GM18867 (cell line): ENCODE measurements at regions not wholly inside any gene's neighbourhood (a gene's known extent, or its start where the extent isn't known, plus 50 kb on each side); places are given as distances from the start of the nearest gene placed in this dataset.

Experiments
- ATAC-seq: cut with Tn5 transposase; IDR thresholded peaks from one replicate; pipeline ENCODE4 v1.9.1; 2021; ENCODE audit warnings: mild to moderate bottlenecking, moderate library complexity; ENCODE audit not compliant: unreplicated experiment

DNA sequence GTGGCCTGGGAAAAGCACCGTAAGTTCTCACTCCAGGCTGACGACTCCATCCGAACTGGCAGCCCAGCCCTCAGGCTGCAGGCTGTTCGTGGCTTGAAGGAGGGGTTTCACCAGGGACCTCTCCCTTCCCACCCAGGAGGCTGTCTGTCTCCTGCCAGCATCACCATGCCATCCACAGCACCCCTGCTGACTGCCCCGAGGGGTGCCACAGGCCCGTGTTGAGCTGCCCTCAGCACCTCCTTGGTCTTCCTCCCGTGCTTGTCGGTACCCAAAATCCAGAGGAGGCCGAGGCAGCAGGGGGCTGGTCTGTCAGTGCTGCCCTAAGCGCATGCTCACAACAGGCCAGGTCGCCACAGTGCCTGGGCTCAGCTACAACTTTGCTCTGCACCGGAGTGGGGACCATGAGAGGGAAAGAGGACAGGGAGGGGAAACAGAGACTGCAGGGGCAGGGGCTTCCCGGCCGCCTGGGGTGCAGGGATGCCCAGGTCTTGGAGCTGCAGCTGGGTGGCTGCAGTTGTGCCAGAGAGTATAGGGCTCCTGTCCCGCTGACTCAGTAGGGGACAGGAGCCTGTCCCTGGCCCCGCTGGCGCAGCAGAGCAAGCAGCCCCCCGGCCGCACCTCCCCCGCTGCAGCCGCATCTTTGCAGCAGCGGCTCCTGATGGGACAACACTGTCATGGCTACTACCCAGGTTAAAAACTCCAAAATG is 963.7 kb upstream of the CRIM1 start:
- ATAC-seq, result no peak

- ATAC-seq, result no peak
Observed at GRCh38 chr2:35378791-35379190, 976.8 kb upstream of the CRIM1 start.

DNA sequence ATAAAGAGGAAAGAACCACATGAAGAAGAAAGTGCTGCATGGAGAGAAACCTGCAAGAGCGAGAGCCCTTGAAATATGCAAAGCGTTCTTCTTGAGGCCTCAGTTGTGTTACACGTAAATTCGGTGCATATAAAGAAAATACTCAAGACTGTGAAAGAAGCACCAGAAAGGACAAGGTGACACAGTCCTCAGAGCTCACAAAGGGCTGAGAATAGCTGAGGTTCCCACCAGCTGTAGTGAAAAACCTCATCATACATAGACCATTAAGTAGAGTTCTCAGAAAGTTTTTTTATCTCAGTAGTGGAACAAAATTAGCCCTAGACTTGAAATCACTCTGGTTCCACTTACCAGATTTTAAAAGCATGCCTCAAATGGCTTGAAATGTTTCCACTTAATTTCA is 980.7 kb upstream of the CRIM1 start:
- no peak for ATAC-seq

GRCh38 chr2:35365859-35366258 is 989.7 kb upstream of the CRIM1 start:
- no peak for ATAC-seq

- no peak for ATAC-seq
Observed at GRCh38 chr2:35356332-35356731, 999.2 kb upstream of the CRIM1 start.

- no peak for ATAC-seq
Observed at GRCh38 chr2:35355056-35355455, 1000.5 kb upstream of the CRIM1 start.

DNA sequence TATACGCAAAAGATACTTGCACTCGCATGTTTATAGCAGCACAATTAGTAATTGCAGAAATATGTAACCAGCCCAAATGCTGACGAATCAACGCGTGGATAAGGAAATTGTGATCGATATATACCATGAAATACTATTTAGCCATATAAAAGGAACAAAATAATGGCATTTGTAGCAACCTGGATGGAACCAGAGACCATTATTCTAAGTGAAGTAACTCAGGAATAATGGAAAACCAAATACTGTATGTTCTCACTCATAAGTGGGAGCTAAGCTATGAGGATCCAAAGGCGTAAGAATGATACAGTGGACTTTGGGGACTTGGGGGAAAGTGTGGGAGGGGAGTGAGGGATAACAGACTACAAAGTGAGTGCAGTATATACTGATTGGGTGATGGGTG is 1008.0 kb upstream of the CRIM1 start:
- ATAC-seq, result no peak

DNA sequence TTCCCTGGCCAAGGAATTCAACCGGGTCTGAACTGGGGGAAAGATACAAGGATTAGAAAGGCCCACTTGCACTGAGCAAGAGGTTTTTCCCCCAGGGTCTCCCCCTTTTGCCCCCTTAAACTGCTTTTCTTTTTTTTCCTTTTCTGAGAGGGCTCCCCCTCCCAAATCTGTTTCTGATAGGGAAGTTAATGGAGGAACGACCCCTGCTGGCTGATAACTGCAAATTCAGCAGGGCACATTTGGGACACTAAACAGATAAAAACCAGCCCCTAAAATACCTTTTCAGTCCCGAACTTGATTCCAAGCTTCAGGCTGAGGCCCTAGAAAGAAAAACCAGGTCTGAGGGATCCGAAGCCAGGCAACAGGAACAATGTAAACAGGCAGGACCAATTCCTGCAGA is 1012.4 kb upstream of the CRIM1 start:
- ATAC-seq, result peak; percentile 40

- no peak for ATAC-seq
Observed at GRCh38 chr2:35339211-35339610, 1016.4 kb upstream of the CRIM1 start.

DNA sequence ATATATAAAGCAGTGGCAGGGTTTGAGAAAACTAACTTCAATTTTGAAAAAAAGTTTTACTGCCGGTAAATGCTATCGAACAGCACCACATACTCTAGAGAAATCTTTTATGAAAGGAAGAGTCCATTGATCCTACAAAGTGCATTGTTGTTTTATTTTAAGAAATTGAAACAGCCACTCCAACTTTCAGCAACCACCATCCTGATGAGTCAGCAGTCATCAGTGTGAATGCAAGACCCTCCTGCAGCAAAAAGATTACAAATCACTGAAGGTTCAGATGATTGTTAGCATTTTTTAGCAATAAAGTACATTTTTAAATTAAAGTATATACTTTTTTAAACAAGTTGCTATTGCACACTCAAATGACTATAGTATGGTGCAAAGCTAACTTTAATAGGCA is 1017.7 kb upstream of the CRIM1 start:
- no peak for ATAC-seq

- no peak for ATAC-seq
Observed at GRCh38 chr2:35314049-35314448, 1041.5 kb upstream of the CRIM1 start.

DNA sequence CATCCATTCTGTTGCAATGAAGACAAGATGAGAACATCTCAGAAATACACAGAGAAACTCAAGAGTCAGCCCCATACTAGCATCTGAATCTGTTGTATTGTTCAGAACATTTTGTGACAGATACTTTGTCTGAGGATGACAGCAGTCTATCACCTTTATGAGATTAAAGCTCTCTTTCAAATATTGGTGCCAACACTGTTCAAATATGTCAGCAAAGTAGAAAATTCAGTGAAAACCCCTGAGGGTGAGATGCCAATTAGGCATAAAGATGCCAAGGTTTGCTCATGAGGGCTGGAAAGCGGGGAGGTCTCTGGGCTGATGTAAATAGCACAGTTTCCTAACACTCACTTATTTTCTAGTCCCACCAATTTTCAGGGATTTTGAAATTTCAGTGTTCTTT is 1054.2 kb upstream of the CRIM1 start:
- ATAC-seq, result no peak

- ATAC-seq, result no peak
Observed at GRCh38 chr2:35298493-35298892, 1057.1 kb upstream of the CRIM1 start.

DNA sequence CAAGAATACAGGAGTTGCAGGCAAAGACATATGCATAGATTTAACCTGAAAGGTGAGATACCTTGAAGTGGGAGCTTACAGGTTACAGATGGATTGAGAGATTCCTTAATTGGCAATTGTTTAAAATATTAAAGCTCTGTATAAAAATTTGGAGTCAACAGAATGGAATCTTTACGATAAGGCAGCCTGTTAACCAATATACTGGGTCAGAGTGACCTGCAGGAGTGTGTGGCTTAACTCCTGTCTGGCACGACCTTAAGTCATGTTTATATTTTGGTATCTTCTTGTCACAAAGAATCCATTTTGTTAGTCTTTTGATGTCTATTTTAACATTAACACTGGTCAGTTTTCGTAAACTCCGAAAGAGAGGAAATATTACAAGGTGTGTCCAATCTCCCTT is 1058.2 kb upstream of the CRIM1 start:
- no peak for ATAC-seq

- ATAC-seq, result no peak
Observed at GRCh38 chr2:35294636-35295263, 1060.8 kb upstream of the CRIM1 start.

- no peak for ATAC-seq
Observed at GRCh38 chr2:35293261-35293660, 1062.3 kb upstream of the CRIM1 start.

GRCh38 chr2:35292199-35292598 is 1063.4 kb upstream of the CRIM1 start:
- ATAC-seq, result no peak

DNA sequence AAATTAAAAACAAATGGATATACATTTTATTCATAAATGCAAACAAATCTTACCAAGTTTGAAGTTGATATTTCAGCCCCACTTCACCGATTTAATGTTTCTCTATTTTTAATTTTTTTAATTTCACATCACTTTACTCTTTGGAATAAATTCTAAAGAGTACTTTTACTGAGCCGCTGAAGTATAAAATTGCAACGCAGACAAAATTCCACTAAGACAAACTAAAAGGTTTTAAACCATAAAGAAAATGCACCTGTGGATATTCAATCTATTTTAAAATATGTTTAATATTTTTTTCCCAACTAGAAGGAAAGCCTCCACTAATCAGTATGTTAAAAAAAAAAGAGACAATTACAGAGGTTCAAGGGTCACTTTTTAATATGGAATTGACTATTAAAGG is 1073.9 kb upstream of the CRIM1 start:
- no peak for ATAC-seq

DNA sequence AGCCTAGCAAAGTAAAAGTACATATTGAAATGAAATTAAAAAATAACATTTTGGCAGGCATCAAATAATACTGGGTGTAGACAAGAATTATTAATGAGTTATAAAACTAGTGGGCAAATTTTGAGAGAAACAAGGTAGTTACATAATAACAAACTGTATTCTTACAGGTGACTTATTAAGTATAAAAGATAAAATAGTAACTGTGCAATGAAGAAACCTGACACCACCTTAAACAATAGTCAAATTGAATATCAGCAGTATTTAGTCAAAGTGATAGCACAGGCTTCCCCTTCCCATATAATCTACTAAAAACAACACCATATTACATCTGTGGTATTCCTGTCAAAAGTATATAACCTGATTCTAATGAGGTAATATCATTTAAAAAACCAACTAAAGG is 1099.8 kb upstream of the CRIM1 start:
- no peak for ATAC-seq

DNA sequence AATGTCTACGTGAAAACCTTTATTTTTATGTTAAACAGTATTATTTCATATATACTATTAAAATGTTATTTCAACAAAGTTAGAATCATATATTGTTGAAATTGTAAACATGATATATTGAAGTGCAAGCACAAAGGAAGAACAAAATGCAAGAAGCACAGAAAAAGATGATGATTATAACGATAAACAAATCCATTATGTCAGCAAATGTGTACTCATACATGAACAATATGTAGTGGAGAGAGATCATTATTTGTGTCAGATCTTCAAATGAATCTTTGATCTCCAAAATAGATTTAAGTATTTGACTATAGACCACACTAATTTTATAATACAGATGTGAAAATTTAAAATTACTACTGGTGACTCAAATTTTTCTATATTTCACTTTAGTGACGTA is 1104.4 kb upstream of the CRIM1 start:
- ATAC-seq, result no peak

GRCh38 chr2:35246702-35247101 is 1108.9 kb upstream of the CRIM1 start:
- ATAC-seq, result no peak

- ATAC-seq, result no peak
Observed at GRCh38 chr2:35228584-35228983, 1127.0 kb upstream of the CRIM1 start.

DNA sequence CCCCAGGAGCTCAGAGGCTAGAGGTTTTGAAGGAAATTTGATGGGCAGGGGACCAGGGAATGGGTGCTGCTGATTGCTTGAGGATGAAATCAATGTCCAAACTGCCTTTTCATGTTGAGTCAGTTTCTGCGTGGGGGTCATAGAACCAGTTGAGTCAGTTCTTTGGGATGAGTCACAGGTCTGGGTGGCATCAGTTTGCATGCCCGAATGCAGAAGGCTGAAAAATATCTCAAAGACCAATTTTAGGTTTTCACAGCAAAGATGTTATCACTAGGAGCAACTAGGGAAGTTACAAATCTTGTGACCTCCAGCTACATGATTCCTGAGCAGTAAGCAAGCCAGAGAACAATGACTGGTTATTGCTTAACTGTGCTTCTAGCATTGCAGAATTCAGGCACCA is 1135.1 kb upstream of the CRIM1 start:
- ATAC-seq, result no peak
